HEK293T (cell line): ENCODE measurements at regions not wholly inside any gene's neighbourhood (a gene's known extent, or its start where the extent isn't known, plus 50 kb on each side); places are given as distances from the start of the nearest gene placed in this dataset.

ENCODE experiments used
- CTCF ChIA-PET: fragments of 350-600 bp; formaldehyde crosslinking; extraction: SDS; loops from one replicate; lab custom pipeline; 2021; ENCODE audit warnings: antibody characterized with exemption, inconsistent platforms; lab: Yijun Ruan, JAX
- POLR2A ChIA-PET: fragments of 350-600 bp; formaldehyde crosslinking; extraction: SDS; loops from one replicate; lab custom pipeline; 2020; ENCODE audit warnings: antibody characterized with exemption, inconsistent platforms; lab: Yijun Ruan, JAX
- DNase-seq: peaks from one replicate; pipeline ENCODE4 v3.0.0; 2012; ENCODE audit warnings: mixed read lengths; ENCODE audit errors: extremely low spot score
- ARNT ChIP-seq: fragments of 450-650 bp; IDR thresholded peaks from 2 replicates; pipeline ENCODE4 v1.6.1; 2017; ENCODE audit warnings: mild to moderate bottlenecking
- BHLHE40 ChIP-seq: fragments of 450-650 bp; IDR thresholded peaks from 2 replicates; pipeline ENCODE4 v1.6.1; 2016; ENCODE audit warnings: mild to moderate bottlenecking, moderate library complexity, borderline replicate concordance
- CTBP1 ChIP-seq: fragments of 450-650 bp; IDR thresholded peaks from 2 replicates; pipeline ENCODE4 v1.6.1; 2016; ENCODE audit warnings: borderline replicate concordance
- ELF4 ChIP-seq: fragments of 450-650 bp; IDR thresholded peaks from 2 replicates; pipeline ENCODE4 v1.6.1; 2017; ENCODE audit warnings: antibody characterized with exemption
- FOXA1 ChIP-seq: fragments of 450-650 bp; IDR thresholded peaks from 2 replicates; pipeline ENCODE4 v1.6.1; 2016; ENCODE audit warnings: mild to moderate bottlenecking
- FOXK2 ChIP-seq: fragments of 450-650 bp; IDR thresholded peaks from 2 replicates; pipeline ENCODE4 v1.6.1; 2016; ENCODE audit warnings: mild to moderate bottlenecking
- FOXM1 ChIP-seq: fragments of 450-650 bp; IDR thresholded peaks from 2 replicates; pipeline ENCODE4 v1.6.1; 2017; ENCODE audit warnings: mild to moderate bottlenecking, borderline replicate concordance
- HDGF ChIP-seq: fragments of 450-650 bp; IDR thresholded peaks from 2 replicates; pipeline ENCODE4 v1.6.1; 2017; ENCODE audit warnings: antibody characterized with exemption, borderline replicate concordance
- L3MBTL2 ChIP-seq: fragments of 450-650 bp; conservative IDR thresholded peaks from 2 replicates; pipeline ENCODE4 v1.6.1; 2016; ENCODE audit warnings: mild to moderate bottlenecking
- LEF1 ChIP-seq: fragments of 450-650 bp; IDR thresholded peaks from 2 replicates; pipeline ENCODE4 v1.6.1; 2017; ENCODE audit warnings: mild to moderate bottlenecking, borderline replicate concordance
- NFRKB ChIP-seq: fragments of 450-650 bp; IDR thresholded peaks from 2 replicates; pipeline ENCODE4 v1.6.1; 2016; ENCODE audit warnings: mild to moderate bottlenecking, moderate library complexity
- PKNOX1 ChIP-seq: fragments of 450-650 bp; IDR thresholded peaks from 2 replicates; pipeline ENCODE4 v1.6.1; 2016
- SP1 ChIP-seq: fragments of 450-650 bp; IDR thresholded peaks from 2 replicates; pipeline ENCODE4 v1.6.1; 2017
- SUZ12 ChIP-seq: fragments of 450-650 bp; IDR thresholded peaks from 2 replicates; pipeline ENCODE4 v1.6.1; 2016; ENCODE audit warnings: mild to moderate bottlenecking
- TARDBP ChIP-seq: fragments of 450-650 bp; IDR thresholded peaks from 2 replicates; pipeline ENCODE4 v1.6.1; 2016
- ZNF384 ChIP-seq: fragments of 450-650 bp; IDR thresholded peaks from 2 replicates; pipeline ENCODE4 v1.6.1; 2016

GRCh38 chr18:44041961-44042360 lies 638.7 kb upstream of the SETBP1 start:
- POLR2A ChIA-PET: interaction anchor here (0.7 kb wide), 1 partner anchor 149 kb away, joined by 4 read pairs; no protein-coding TSS in a partner anchor
- TF ChIP-seq PKNOX1: no peak
- CTCF ChIA-PET: no interaction called here
- DNase-seq: no peak

GRCh38 chr18:44046376-44046975 lies 634.2 kb upstream of the SETBP1 start:
- CTCF ChIA-PET: no interaction called here
- POLR2A ChIA-PET: no interaction called here
- TF ChIP-seq FOXK2 (no peak), TARDBP (no peak), SP1 (no peak), ARNT (no peak), ZNF384 (no peak), BHLHE40 (no peak), CTBP1 (no peak), L3MBTL2 (no peak)

GRCh38 chr18:44047585-44047984 lies 633.1 kb upstream of the SETBP1 start:
- TF ChIP-seq PKNOX1: no peak
- no peak for TF ChIP-seq BHLHE40
- no peak for TF ChIP-seq ZNF384
- TF ChIP-seq LEF1: no peak
- TF ChIP-seq HDGF: no peak
- no peak for TF ChIP-seq FOXM1
- TF ChIP-seq SP1: no peak
- TF ChIP-seq L3MBTL2: no peak
- TF ChIP-seq TARDBP: no peak
- TF ChIP-seq NFRKB: no peak
- TF ChIP-seq FOXK2: no peak
- CTCF ChIA-PET: no interaction called here
- POLR2A ChIA-PET: no interaction called here
- DNase-seq: no peak

More at GRCh38 chr18:44046376-44046975, 634.2 kb upstream of the SETBP1 start:
- DNase-seq: no peak

GRCh38 chr18:44048435-44048834 lies 632.3 kb upstream of the SETBP1 start:
- no peak for DNase-seq
- POLR2A ChIA-PET: no interaction called here
- TF ChIP-seq LEF1: no peak
- TF ChIP-seq NFRKB: no peak
- TF ChIP-seq FOXM1: no peak
- no peak for TF ChIP-seq HDGF
- no peak for TF ChIP-seq FOXA1
- no peak for TF ChIP-seq ZNF384
- no peak for TF ChIP-seq PKNOX1
- no peak for TF ChIP-seq CTBP1
- CTCF ChIA-PET: no interaction called here

GRCh38 chr18:44048846-44049245 lies 631.8 kb upstream of the SETBP1 start:
- ChIA-PET POLR2A (no interaction called here), CTCF (no interaction called here)
- no peak for TF ChIP-seq FOXM1
- TF ChIP-seq TARDBP: no peak
- no peak for TF ChIP-seq HDGF
- TF ChIP-seq FOXK2: no peak
- TF ChIP-seq NFRKB: no peak
- no peak for TF ChIP-seq ELF4
- no peak for TF ChIP-seq FOXA1
- no peak for TF ChIP-seq ZNF384
- no peak for TF ChIP-seq SP1
- no peak for TF ChIP-seq L3MBTL2
- TF ChIP-seq LEF1: no peak
- no peak for TF ChIP-seq CTBP1
- no peak for TF ChIP-seq ARNT
- TF ChIP-seq PKNOX1: no peak
- TF ChIP-seq SUZ12: no peak
- TF ChIP-seq BHLHE40: no peak
- no peak for DNase-seq

- ChIA-PET POLR2A (no interaction called here), CTCF (no interaction called here)
- no peak for DNase-seq
- no peak for TF ChIP-seq FOXM1
- TF ChIP-seq LEF1: no peak
- TF ChIP-seq L3MBTL2: no peak
- TF ChIP-seq HDGF: no peak
- no peak for TF ChIP-seq PKNOX1
- no peak for TF ChIP-seq CTBP1
- TF ChIP-seq NFRKB: no peak
- TF ChIP-seq ELF4: no peak
- no peak for TF ChIP-seq SP1
These were observed 629.7 kb upstream of the SETBP1 start for GRCh38 chr18:44051026-44051425.
